ENCODE measurements at regions not wholly inside any gene's neighbourhood (a gene's known extent, or its start where the extent isn't known, plus 50 kb on each side); places are given as distances from the start of the nearest gene placed in this dataset.
"Not testable (repeated sequence)": the region's sequence is repeated elsewhere in the genome, so short reads cannot be mapped to it uniquely, and the experiment has no call there.

DNA sequence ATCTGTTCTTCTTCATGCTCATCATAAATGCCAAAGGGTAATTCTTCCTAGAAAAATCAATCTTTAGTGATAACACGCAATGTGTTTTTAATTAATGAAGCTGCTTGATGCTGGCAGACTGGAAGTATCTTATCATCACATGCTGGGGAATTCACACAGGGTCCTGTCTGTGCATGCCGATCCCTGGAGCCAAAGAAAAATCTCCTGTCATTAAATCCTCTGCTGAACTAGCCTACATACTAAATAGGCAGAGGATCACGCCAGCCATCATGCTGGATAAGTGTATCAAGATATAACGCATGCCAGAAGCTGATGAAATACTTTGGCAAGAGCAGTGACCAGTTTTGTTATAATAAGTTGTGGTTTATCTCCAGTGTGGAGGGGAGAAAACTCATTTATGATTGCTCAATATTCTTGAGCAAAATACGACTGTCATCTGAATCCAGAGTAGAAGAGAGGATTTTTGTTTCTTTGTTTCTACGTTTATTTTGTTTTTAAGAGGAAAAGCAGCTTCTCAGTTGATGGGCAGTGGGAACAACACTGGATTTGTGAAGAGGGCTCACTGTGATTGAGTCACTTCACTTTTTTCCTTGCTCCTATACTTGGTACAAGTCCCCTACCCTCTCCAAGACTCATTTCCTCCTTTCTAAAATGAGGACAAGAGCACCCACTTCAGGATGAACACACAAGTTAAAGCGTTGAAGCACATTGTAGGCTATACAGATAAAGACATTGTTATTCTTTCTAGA is 649.1 kb downstream of the TNS3 start:
- DNase-seq: no peak

DNA sequence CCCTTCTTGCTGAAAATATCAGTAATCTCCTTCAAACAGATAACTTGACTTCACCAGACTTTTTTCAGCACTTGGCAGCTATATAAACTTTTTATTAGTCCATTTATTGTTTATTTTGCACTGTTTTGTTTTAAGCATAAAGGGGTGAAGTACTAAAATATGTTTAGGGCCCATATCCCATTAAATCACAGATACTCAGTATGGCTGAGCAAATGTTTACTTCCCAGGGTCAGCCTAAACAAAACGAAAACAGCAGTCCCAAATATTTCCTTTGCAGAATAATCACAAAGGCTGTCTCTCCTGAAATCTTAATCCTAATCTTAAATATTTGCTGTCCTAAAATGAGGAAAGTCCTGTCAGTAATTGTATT is 649.6 kb downstream of the TNS3 start:
- DNase-seq: no peak

GRCh38 chr7:46930366-46930765 is 651.5 kb downstream of the TNS3 start:
- DNase-seq: no peak

DNA sequence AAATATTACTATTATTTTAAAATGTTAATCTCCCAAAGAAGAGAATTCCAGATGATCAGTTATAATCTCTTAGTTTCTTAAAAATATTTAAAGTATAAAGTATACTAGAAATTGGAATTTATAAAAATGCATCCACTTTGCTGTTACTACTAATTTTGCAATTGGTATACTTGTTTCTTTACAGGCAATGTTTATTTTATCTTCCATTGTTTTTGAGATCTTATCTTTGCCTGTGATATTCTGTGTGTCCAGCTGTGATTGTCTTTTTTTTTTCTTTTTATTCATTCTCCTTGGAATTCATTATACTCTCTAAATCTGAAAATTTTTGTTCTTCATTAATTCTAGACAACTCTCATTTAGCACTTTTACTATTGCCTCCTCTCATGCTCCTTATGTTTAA is 652.6 kb downstream of the TNS3 start:
- no peak for DNase-seq

GRCh38 chr7:46928719-46929118 is 653.2 kb downstream of the TNS3 start:
- no peak for DNase-seq

DNA sequence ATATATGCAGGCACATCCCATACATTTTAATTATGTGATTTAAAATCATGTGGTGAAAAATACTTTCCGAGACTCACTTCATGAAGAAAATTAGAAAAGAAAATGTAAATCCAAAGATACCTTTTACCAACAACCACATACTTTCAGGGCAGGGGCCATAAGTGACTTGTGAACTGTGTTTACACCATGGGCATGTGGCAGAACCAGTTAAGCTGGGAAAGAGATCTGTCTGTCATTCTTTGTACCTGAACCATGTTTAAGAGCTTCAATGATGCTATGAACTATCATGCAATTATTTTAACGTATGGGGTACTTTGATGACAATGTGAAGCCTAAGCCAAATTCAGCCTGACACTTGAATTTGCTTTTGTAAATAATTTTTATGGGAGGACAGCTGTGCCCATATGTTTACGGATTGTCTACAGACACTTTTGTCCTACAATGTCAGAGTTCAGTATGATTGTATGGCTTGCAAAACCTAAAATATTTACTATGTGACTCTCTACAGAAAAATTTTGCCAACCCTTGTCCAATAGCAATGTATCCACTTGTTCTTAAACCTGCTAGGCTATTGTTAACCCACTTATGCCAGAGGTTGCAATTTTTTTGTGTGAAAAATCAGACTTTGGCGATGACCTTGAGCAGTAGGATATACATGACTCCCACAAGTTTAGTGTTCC is 654.6 kb downstream of the TNS3 start:
- no peak for DNase-seq

GRCh38 chr7:46916581-46916980 is 665.3 kb downstream of the TNS3 start:
- DNase-seq: no peak

GRCh38 chr7:46912692-46913091 is 669.2 kb downstream of the TNS3 start:
- DNase-seq: no peak

- no peak for DNase-seq
These were observed 672.3 kb downstream of the TNS3 start for GRCh38 chr7:46909601-46910051.

DNA sequence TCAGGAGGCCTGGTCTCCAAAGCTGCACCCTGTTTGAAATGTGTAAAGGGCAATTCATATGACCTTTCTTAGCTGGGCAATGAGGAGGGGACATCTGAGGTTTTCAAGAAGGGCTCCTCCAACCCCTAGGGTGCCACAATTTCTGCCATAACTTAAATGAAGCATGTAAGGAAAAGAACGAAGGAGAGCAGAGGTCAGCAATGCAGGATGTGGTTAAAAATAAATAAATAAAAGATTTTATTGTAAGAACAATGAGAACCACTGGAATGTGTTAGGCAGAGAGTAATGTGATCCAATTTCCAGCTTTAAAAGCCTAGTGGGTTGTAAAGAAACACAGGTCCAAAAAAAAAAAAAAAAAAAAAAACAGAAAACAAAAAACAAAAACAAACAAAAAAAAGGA is 673.1 kb downstream of the TNS3 start:
- no peak for DNase-seq

DNA sequence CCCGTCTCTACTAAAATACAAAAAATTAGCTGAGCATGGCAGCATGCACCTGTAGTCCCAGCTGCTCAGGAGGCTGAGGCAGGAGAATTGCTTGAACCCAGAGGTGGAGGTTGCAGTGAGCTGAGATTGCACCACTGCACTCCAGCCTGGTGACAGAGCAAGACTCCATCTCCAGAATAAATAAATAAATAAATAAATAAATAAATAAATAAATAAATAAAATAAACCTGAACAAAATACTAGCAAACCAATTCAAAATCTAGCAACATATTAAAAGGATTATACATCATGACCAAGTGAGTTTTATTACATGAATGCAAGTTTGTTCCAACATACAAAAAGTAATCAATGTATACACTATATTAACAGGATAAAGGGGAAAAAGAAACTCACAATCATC is 677.4 kb downstream of the TNS3 start:
- DNase-seq: not testable (repeated sequence)

DNA sequence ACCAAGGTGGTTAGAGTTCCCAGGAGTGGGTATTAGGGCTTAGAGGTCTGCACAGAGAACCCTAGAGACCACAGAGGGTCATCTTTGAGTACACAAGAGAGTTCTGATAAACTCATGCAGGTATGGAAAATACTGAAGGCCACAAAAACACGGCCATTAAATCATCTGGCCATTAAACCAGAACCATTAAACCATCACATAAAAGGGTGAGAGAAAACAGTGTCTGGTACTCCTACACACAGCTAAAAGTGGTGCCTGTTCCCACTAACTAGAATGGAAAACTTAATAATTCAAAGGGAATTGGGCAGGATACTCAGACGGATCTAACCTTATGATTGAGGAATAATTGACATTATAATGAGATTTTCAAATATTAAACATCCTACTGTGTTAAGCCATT is 679.4 kb downstream of the TNS3 start:
- DNase-seq: no peak

DNA sequence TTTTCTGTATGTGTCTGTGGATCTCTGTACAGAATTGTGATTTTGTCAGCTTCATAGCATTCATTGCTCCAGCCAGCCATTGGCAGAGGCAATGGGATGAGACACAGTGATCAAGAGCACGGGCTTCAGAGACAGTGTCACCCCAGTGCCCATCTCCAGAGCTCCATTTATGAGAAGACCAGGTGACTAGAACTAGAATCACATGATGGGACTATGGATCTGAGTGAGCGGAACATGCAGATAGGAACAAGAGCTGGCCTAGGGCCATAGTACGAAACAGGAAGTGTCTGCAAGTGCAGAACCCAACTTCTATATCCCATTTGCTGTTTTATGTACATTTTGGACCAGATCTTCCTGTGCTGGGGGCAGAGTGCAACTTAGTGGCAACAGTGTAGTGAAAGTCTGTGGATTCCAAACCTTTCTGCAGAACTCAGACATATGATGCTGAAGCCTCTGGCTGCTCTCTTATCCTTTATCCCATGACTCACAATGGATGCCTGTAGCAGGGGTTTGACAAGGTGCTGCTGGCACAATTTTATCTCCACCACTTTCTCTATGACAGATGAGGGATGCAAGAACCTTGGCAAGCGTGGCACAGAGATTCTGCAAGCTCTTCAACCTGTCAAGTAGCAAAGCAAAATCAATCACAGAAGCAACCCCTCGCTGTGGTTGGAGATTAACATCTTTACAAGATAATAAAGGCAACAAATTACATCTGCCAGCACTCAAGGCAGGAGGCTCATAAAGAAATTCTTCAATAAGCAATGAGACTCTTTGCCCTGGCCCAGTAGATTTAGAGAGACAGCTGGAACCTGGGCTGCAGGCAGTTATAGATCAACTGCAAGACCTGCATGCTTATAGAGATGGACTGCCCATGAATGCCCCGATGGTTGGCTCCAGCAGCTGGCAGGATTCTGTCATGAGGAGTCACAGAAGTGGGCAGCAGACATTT is 681.3 kb downstream of the TNS3 start:
- DNase-seq: no peak

DNA sequence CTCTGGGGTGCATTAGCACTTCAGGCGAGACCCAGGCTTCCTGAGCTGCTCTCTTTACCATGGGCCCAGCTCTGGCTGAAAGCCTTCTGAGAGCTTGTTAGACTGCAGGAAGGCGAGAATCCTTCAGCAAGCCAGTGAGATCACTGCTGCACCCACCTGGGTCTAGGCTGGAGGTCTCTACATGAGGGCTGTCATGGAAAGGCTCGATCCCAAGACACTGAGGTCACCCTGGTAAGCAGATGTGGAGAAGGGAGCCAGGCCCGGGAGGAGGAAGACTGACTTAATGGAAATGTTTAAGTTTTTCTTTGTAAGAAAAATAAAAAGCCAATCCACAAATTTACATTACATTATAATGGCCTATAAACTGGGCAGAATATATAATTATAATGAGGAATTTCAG is 684.5 kb downstream of the TNS3 start:
- DNase-seq: no peak

DNA sequence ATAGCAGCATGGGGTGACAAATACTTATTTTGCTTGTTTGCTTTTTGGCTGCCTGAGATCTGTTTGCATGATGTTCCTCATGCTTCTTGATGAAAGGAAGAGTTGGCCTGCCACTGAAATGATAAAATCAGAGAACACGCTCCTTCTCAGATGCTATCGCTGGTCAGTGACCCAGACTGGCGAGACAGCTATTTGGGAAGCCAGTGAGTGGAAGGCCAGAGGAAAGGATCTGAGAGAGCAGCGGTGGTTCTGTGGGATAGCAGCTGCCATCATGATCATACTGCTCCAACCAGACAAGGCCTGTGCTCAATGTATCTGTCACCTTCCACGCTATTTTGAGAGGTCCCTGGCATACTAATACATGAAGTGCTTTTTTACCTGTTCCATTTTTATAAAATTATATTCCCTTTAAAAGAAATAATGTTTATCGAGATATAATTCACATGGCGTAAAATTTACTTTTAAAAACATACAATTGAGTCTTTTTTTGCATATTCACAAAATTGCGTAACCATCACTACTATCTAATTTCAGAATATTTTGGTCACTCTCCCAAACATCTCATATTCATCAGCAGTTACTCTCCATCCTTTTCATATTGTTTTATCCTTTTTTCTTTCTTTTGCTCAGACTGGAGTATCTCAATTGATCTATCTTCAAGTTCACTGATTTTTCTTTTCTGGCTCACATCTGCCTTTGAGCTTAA is 695.1 kb downstream of the TNS3 start:
- no peak for DNase-seq

DNA sequence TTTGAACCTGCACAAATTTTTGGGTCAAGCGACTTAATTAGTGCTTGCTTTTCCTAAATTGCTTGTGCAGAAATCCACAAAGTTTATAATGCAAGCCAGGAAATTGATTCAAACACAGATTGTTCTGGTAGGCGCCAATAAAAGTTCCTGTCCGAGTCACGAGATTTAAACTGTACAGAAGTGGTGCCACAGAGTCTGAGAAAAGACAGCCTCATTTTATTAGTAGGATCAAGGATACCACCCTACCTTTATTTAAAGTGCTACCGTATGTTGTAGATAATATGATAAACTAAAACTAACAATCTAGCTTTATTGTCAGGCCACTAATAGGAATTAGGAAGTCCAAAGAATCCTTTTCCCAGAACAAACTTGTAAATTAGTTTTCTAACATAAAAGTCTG is 696.7 kb downstream of the TNS3 start:
- no peak for DNase-seq

- no peak for DNase-seq
These were observed 700.3 kb downstream of the TNS3 start for GRCh38 chr7:46881507-46882127.

DNA sequence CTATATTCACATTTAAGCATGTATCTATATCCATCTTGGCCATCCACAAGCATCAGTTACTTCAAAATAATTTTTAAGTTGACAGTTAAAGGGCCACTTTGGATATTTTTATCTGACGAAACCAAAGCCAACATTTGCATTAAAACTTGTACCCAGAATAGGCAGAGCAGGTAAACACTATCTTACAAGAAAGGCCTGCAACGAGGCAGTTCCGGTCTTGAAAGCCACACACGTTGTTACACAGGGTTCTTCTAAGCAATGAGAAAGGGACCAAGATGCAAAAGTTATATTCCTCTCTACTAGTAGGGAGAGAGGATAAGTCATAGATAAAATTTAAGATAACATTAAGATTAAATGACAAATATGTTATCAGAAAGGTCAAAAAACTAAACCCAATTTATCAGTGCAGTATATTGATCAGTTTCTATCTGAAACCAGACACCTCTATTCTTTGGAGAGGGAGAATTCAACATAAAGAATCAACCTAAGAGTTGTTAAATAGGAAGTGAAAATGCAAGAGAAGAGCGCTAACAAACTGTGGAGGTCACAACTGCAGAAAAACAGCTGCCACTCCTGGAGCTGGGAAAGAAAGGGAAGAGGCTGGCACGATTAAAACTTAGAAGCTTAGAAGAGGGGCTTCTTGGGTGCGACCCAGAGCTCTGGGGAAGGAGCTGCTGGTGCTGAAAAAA is 701.3 kb downstream of the TNS3 start:
- DNase-seq: no peak

GRCh38 chr7:46879783-46880182 is 702.1 kb downstream of the TNS3 start:
- no peak for DNase-seq

GRCh38 chr7:46871516-46871915 is 710.4 kb downstream of the TNS3 start:
- no peak for DNase-seq

GRCh38 chr7:46864716-46865115 is 717.2 kb downstream of the TNS3 start:
- DNase-seq: no peak

DNA sequence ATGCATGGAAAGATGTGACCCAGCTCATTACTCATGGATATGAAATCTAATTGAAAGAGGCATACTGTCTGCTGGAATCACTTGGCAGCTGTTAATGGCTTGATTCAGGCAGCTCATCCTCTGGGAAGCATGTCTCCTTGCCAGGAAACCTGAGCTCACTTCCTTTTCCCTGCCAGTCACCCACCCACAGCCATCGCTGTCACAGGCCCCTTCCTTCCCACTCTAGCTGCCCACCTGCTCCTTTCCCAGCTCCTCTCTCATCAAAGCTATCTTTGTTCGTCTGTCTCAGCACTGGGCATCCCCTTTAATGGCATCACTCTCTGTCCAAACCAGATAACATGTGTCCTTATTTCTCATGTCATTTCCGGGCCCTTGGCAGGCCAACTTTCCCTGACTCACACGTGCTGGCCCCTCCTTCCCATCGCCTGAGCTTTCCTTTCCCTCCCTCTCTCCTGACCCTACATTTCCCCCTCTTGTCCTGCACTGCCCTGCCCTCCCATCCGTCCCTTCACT is 721.9 kb downstream of the TNS3 start:
- DNase-seq: no peak

Measured in DMS79 (cell line).